ENCODE measurements at regions not wholly inside any gene's neighbourhood (a gene's known extent, or its start where the extent isn't known, plus 50 kb on each side); places are given as distances from the start of the nearest gene placed in this dataset.

DNA sequence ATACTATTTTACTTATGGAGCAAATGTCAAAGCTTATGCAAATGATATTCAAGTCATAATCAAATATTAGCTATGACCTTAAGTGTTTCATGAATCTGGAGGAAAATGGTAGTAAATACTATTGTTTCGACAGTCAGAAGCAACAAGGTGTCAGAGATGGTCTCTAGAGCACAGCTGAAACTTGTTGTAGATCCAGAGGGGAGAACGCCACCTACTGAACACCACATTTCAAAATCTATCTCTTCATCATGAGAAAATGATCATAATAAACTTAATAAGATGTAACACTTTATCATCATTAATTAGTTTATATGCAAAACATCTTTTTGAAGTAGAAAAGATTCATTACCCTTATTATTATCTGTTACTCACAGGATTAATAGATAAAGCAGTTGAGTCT, 418.7 kb downstream of the GATA3 start:
- TF ChIP-seq, protein P1, sequence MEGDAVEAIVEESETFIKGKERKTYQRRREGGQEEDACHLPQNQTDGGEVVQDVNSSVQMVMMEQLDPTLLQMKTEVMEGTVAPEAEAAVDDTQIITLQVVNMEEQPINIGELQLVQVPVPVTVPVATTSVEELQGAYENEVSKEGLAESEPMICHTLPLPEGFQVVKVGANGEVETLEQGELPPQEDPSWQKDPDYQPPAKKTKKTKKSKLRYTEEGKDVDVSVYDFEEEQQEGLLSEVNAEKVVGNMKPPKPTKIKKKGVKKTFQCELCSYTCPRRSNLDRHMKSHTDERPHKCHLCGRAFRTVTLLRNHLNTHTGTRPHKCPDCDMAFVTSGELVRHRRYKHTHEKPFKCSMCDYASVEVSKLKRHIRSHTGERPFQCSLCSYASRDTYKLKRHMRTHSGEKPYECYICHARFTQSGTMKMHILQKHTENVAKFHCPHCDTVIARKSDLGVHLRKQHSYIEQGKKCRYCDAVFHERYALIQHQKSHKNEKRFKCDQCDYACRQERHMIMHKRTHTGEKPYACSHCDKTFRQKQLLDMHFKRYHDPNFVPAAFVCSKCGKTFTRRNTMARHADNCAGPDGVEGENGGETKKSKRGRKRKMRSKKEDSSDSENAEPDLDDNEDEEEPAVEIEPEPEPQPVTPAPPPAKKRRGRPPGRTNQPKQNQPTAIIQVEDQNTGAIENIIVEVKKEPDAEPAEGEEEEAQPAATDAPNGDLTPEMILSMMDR (IDR thresholded peaks at IDR 0.05; ENCODE audit: low read depth, low read length, poor library complexity, severe bottlenecking): no peak
- TF ChIP-seq EZH2phosphoT487 (IDR thresholded peaks at IDR 0.05; ENCODE audit: borderline replicate concordance, low read length): no peak

Measured in DOHH2 (cell line).